ENCODE measurements at regions not wholly inside any gene's neighbourhood (a gene's known extent, or its start where the extent isn't known, plus 50 kb on each side); places are given as distances from the start of the nearest gene placed in this dataset.
A peak's percentile ranks its signal among the peaks of the same experiment; 100 is the strongest.

- H3K79me2 ChIP-seq (ENCODE audit: control insufficient read depth, insufficient read depth, low read length), result no peaks in the 10 kb centered on the region
- H3K4ac ChIP-seq (ENCODE audit: low read depth, low read length), result no peak overlapping the region
- no peak overlapping the region for H3K18ac ChIP-seq (ENCODE audit: low read length)
- H3K27me3 ChIP-seq (ENCODE audit: insufficient read depth, low read length, poor library complexity), result no peaks in the 10 kb centered on the region
- H3K23ac ChIP-seq (ENCODE audit: low read length), result no peak overlapping the region
- H3K56ac ChIP-seq (ENCODE audit: low read length), result no peak overlapping the region
- no CpG with 5 or more reads among the region's 3 CpGs for WGBS (ENCODE audit: extremely low coverage, insufficient coverage, low lambda C conversion rate)
- no peaks in the 10 kb centered on the region for H3K79me1 ChIP-seq (ENCODE audit: low read length)
- no peak overlapping the region for H3K9ac ChIP-seq (ENCODE audit: low read length)
- no peak overlapping the region for H4K8ac ChIP-seq (ENCODE audit: low read depth, low read length)
- no peak for DNase-seq
- no peak overlapping the region for H3K27ac ChIP-seq (ENCODE audit: low read depth, low read length)
- no peak overlapping the region for H2AK5ac ChIP-seq (ENCODE audit: low read length)
- no peaks in the 10 kb centered on the region for H3K36me3 ChIP-seq (ENCODE audit: control insufficient read depth, insufficient read depth, low read length)
- H2BK15ac ChIP-seq (replicated peaks; ENCODE audit: low read depth), result no peak overlapping the region
- H2BK5ac ChIP-seq (ENCODE audit: low read length), result no peak overlapping the region
- no peak overlapping the region for H2BK120ac ChIP-seq (ENCODE audit: low read depth, low read length)
- H3K4me1 ChIP-seq (ENCODE audit: control insufficient read depth, low read depth, low read length), result no peaks in the 10 kb centered on the region
- H3K4me3 ChIP-seq (ENCODE audit: low read length), result no peak overlapping the region
- H3K4me2 ChIP-seq (ENCODE audit: low read length), result no peak overlapping the region
- H4K5ac ChIP-seq (ENCODE audit: low read length), result no peak overlapping the region
Observed at GRCh38 chr11:15660496-15660895, 545.8 kb downstream of the INSC start.

- Histone ChIP-seq H3K4ac (ENCODE audit: low read depth, low read length) (no peak overlapping the region), H2BK15ac (replicated peaks; ENCODE audit: low read depth) (no peak overlapping the region), H3K79me1 (ENCODE audit: low read length) (no peaks in the 10 kb centered on the region), H2BK5ac (ENCODE audit: low read length) (no peak overlapping the region), H3K4me1 (ENCODE audit: control insufficient read depth, low read depth, low read length) (no peaks in the 10 kb centered on the region), H3K23ac (ENCODE audit: low read length) (no peak overlapping the region), H3K79me2 (ENCODE audit: control insufficient read depth, insufficient read depth, low read length) (no peaks in the 10 kb centered on the region), H4K5ac (ENCODE audit: low read length) (no peak overlapping the region), H3K27ac (ENCODE audit: low read depth, low read length) (no peak overlapping the region), H3K4me2 (ENCODE audit: low read length) (no peak overlapping the region), H3K18ac (ENCODE audit: low read length) (no peak overlapping the region), H3K9ac (ENCODE audit: low read length) (no peak overlapping the region), H3K56ac (ENCODE audit: low read length) (no peak overlapping the region), H2BK120ac (ENCODE audit: low read depth, low read length) (no peak overlapping the region), H4K8ac (ENCODE audit: low read depth, low read length) (no peak overlapping the region), H2AK5ac (ENCODE audit: low read length) (no peak overlapping the region), H3K27me3 (ENCODE audit: insufficient read depth, low read length, poor library complexity) (no peaks in the 10 kb centered on the region), H3K4me3 (ENCODE audit: low read length) (no peak overlapping the region), H3K36me3 (ENCODE audit: control insufficient read depth, insufficient read depth, low read length) (no peaks in the 10 kb centered on the region)
- DNase-seq, result no peak
- no CpG with 5 or more reads among the region's 1 CpG for WGBS (ENCODE audit: extremely low coverage, insufficient coverage, low lambda C conversion rate)
Observed at GRCh38 chr11:15662285-15662684, 547.6 kb downstream of the INSC start.

- no peak overlapping the region for H3K27ac ChIP-seq (ENCODE audit: low read depth, low read length)
- no peak overlapping the region for H3K18ac ChIP-seq (ENCODE audit: low read length)
- H4K8ac ChIP-seq (ENCODE audit: low read depth, low read length), result no peak overlapping the region
- H2BK120ac ChIP-seq (ENCODE audit: low read depth, low read length), result no peak overlapping the region
- H3K4me3 ChIP-seq (ENCODE audit: low read length), result no peak overlapping the region
- no peaks in the 10 kb centered on the region for H3K36me3 ChIP-seq (ENCODE audit: control insufficient read depth, insufficient read depth, low read length)
- H3K9ac ChIP-seq (ENCODE audit: low read length), result no peak overlapping the region
- DNase-seq, result peak; percentile 32
- H2AK5ac ChIP-seq (ENCODE audit: low read length), result no peak overlapping the region
- no peaks in the 10 kb centered on the region for H3K4me1 ChIP-seq (ENCODE audit: control insufficient read depth, low read depth, low read length)
- H3K79me1 ChIP-seq (ENCODE audit: low read length), result no peaks in the 10 kb centered on the region
- no peak overlapping the region for H2BK5ac ChIP-seq (ENCODE audit: low read length)
- H3K4ac ChIP-seq (ENCODE audit: low read depth, low read length), result no peak overlapping the region
- H3K4me2 ChIP-seq (ENCODE audit: low read length), result no peak overlapping the region
- no peak overlapping the region for H3K23ac ChIP-seq (ENCODE audit: low read length)
- H3K27me3 ChIP-seq (ENCODE audit: insufficient read depth, low read length, poor library complexity), result no peaks in the 10 kb centered on the region
- H2BK15ac ChIP-seq (replicated peaks; ENCODE audit: low read depth), result no peak overlapping the region
- no peak overlapping the region for H4K5ac ChIP-seq (ENCODE audit: low read length)
- no peak overlapping the region for H3K56ac ChIP-seq (ENCODE audit: low read length)
- WGBS (ENCODE audit: extremely low coverage, insufficient coverage, low lambda C conversion rate), result no CpG with 5 or more reads among the region's 7 CpGs
- no peaks in the 10 kb centered on the region for H3K79me2 ChIP-seq (ENCODE audit: control insufficient read depth, insufficient read depth, low read length)
Observed at GRCh38 chr11:15663777-15664218, 549.1 kb downstream of the INSC start.

GRCh38 chr11:15665368-15665871 is 550.7 kb downstream of the INSC start:
- Histone ChIP-seq H2BK15ac (replicated peaks; ENCODE audit: low read depth) (no peak overlapping the region), H3K4me3 (ENCODE audit: low read length) (no peak overlapping the region), H3K9ac (ENCODE audit: low read length) (no peak overlapping the region), H3K79me2 (ENCODE audit: control insufficient read depth, insufficient read depth, low read length) (no peaks in the 10 kb centered on the region), H3K4me2 (ENCODE audit: low read length) (no peak overlapping the region), H3K23ac (ENCODE audit: low read length) (no peak overlapping the region), H3K36me3 (ENCODE audit: control insufficient read depth, insufficient read depth, low read length) (no peaks in the 10 kb centered on the region), H2BK5ac (ENCODE audit: low read length) (no peak overlapping the region), H3K27ac (ENCODE audit: low read depth, low read length) (no peak overlapping the region), H4K8ac (ENCODE audit: low read depth, low read length) (no peak overlapping the region), H4K5ac (ENCODE audit: low read length) (no peak overlapping the region), H2BK120ac (ENCODE audit: low read depth, low read length) (no peak overlapping the region), H3K56ac (ENCODE audit: low read length) (no peak overlapping the region), H2AK5ac (ENCODE audit: low read length) (no peak overlapping the region), H3K18ac (ENCODE audit: low read length) (no peak overlapping the region), H3K4ac (ENCODE audit: low read depth, low read length) (no peak overlapping the region), H3K79me1 (ENCODE audit: low read length) (no peaks in the 10 kb centered on the region), H3K4me1 (ENCODE audit: control insufficient read depth, low read depth, low read length) (no peaks in the 10 kb centered on the region), H3K27me3 (ENCODE audit: insufficient read depth, low read length, poor library complexity) (no peaks in the 10 kb centered on the region)
- no peak for DNase-seq
- WGBS (ENCODE audit: extremely low coverage, insufficient coverage, low lambda C conversion rate), result no CpG with 5 or more reads among the region's 4 CpGs

- Histone ChIP-seq H3K4me1 (ENCODE audit: control insufficient read depth, low read depth, low read length) (no peaks in the 10 kb centered on the region), H3K79me1 (ENCODE audit: low read length) (no peaks in the 10 kb centered on the region), H2BK120ac (ENCODE audit: low read depth, low read length) (no peak overlapping the region), H2BK5ac (ENCODE audit: low read length) (no peak overlapping the region), H2BK15ac (replicated peaks; ENCODE audit: low read depth) (no peak overlapping the region), H3K4ac (ENCODE audit: low read depth, low read length) (no peak overlapping the region), H3K4me2 (ENCODE audit: low read length) (no peak overlapping the region), H3K23ac (ENCODE audit: low read length) (no peak overlapping the region), H4K8ac (ENCODE audit: low read depth, low read length) (no peak overlapping the region), H3K27me3 (ENCODE audit: insufficient read depth, low read length, poor library complexity) (no peaks in the 10 kb centered on the region), H2AK5ac (ENCODE audit: low read length) (no peak overlapping the region), H3K18ac (ENCODE audit: low read length) (no peak overlapping the region), H4K5ac (ENCODE audit: low read length) (no peak overlapping the region), H3K36me3 (ENCODE audit: control insufficient read depth, insufficient read depth, low read length) (no peaks in the 10 kb centered on the region), H3K4me3 (ENCODE audit: low read length) (no peak overlapping the region), H3K56ac (ENCODE audit: low read length) (no peak overlapping the region), H3K27ac (ENCODE audit: low read depth, low read length) (no peak overlapping the region), H3K9ac (ENCODE audit: low read length) (no peak overlapping the region), H3K79me2 (ENCODE audit: control insufficient read depth, insufficient read depth, low read length) (no peaks in the 10 kb centered on the region)
- DNase-seq, result no peak
- WGBS (ENCODE audit: extremely low coverage, insufficient coverage, low lambda C conversion rate), result no CpG with 5 or more reads among the region's 3 CpGs
Observed at GRCh38 chr11:15667127-15667725, 552.5 kb downstream of the INSC start.

GRCh38 chr11:15668718-15669117 is 554.0 kb downstream of the INSC start:
- Histone ChIP-seq H3K4me2 (ENCODE audit: low read length) (no peak overlapping the region), H3K27ac (ENCODE audit: low read depth, low read length) (no peak overlapping the region), H3K23ac (ENCODE audit: low read length) (no peak overlapping the region), H3K4ac (ENCODE audit: low read depth, low read length) (no peak overlapping the region), H2BK15ac (replicated peaks; ENCODE audit: low read depth) (no peak overlapping the region), H3K27me3 (ENCODE audit: insufficient read depth, low read length, poor library complexity) (no peaks in the 10 kb centered on the region), H3K9ac (ENCODE audit: low read length) (no peak overlapping the region), H2BK120ac (ENCODE audit: low read depth, low read length) (no peak overlapping the region), H3K18ac (ENCODE audit: low read length) (no peak overlapping the region), H3K36me3 (ENCODE audit: control insufficient read depth, insufficient read depth, low read length) (no peaks in the 10 kb centered on the region), H2AK5ac (ENCODE audit: low read length) (no peak overlapping the region), H4K5ac (ENCODE audit: low read length) (no peak overlapping the region), H3K4me1 (ENCODE audit: control insufficient read depth, low read depth, low read length) (no peaks in the 10 kb centered on the region), H3K56ac (ENCODE audit: low read length) (no peak overlapping the region), H3K79me1 (ENCODE audit: low read length) (no peaks in the 10 kb centered on the region), H3K79me2 (ENCODE audit: control insufficient read depth, insufficient read depth, low read length) (no peaks in the 10 kb centered on the region), H4K8ac (ENCODE audit: low read depth, low read length) (no peak overlapping the region), H2BK5ac (ENCODE audit: low read length) (no peak overlapping the region), H3K4me3 (ENCODE audit: low read length) (no peak overlapping the region)
- WGBS (ENCODE audit: extremely low coverage, insufficient coverage, low lambda C conversion rate), result no CpG with 5 or more reads among the region's 3 CpGs
- DNase-seq, result no peak
